GM12878 (cell line): ENCODE measurements at regions not wholly inside any gene's neighbourhood (a gene's known extent, or its start where the extent isn't known, plus 50 kb on each side); places are given as distances from the start of the nearest gene placed in this dataset.

Experiments
- ATAC-seq: fragments of 200-7000 bp; cut with Tn5 transposase; 3 replicates; pipeline ENCODE4 v1.9.1; 2020; ENCODE audit warnings: mild to moderate bottlenecking, moderate library complexity
- BruUV-seq: library from RNA; stranded (reverse); fragments of 400-500 nt; replicated peaks from 2 replicates; lab custom pipeline; 2021; lab: Mats Ljungman, UMichigan
- CTCF ChIA-PET: fragments of 300-600 bp; sonication (Branson Sonifier 250); formaldehyde crosslinking; extraction: SDS; loops from one replicate; lab custom pipeline; 2021; ENCODE audit warnings: inconsistent platforms; lab: Yijun Ruan, JAX
- POLR2A ChIA-PET: fragments of 350-600 bp; formaldehyde crosslinking; extraction: SDS; loops from one replicate; lab custom pipeline; 2021; ENCODE audit warnings: inconsistent platforms; lab: Charles Lee
- RAD21 ChIA-PET: fragments of 300-600 bp; sonication (Branson Sonifier 250); formaldehyde crosslinking; loops from one replicate; lab custom pipeline; 2023; ENCODE audit warnings: antibody characterized with exemption; ENCODE audit not compliant: unreplicated experiment; lab: Charles Lee
- SMC1A ChIA-PET: fragments of 300-600 bp; sonication (Branson Sonifier 250); formaldehyde crosslinking; loops from one replicate; lab custom pipeline; 2023; ENCODE audit not compliant: unreplicated experiment, uncharacterized antibody; lab: Charles Lee
- DNase-seq: peaks from one replicate; pipeline ENCODE4 v3.0.0-alpha.2; 2011; ENCODE audit warnings: low read depth, low spot score
- FAIRE-seq: peaks from 3 replicates; lab custom pipeline; 2011; peaks lifted over from hg19 to GRCh38; lab: Jason Lieb, UNC
- H2AFZ ChIP-seq: 2 replicates; pipeline ENCODE4 v1.6.0; 2011; ENCODE audit warnings: low read depth, low read length, control low read depth; ENCODE audit not compliant: control insufficient read depth
- H3K27ac ChIP-seq: 2 replicates; pipeline ENCODE4 v1.5.1; 2011; ENCODE audit warnings: control low read depth; ENCODE audit not compliant: control insufficient read depth, insufficient read depth
- H3K27me3 ChIP-seq, 2 experiments: replicated peaks in 1 of 2; 2 replicates each; pipeline versions ENCODE4 v1.6.0 to v1.6.1; 2011; ENCODE audit warnings: low read length in 1 of 2; ENCODE audit not compliant: control insufficient read depth in 2 of 2, insufficient read depth in 2 of 2
- H3K36me3 ChIP-seq, 2 experiments: 2 replicates each; pipeline ENCODE4 v1.5.1; 2011; ENCODE audit warnings: low read length in 1 of 2; ENCODE audit not compliant: control insufficient read depth in 2 of 2, insufficient read depth in 2 of 2
- H3K4me1 ChIP-seq: 2 replicates; pipeline ENCODE4 v1.6.1; 2011; ENCODE audit warnings: mild to moderate bottlenecking, low read length, moderate library complexity, mixed read lengths; ENCODE audit not compliant: control insufficient read depth, insufficient read depth
- H3K4me2 ChIP-seq: 2 replicates; pipeline ENCODE4 v1.6.0; 2011; ENCODE audit warnings: control low read depth; ENCODE audit not compliant: control insufficient read depth, insufficient read depth
- H3K4me3 ChIP-seq: fragments of 200-600 bp; sonication (generic); 2 replicates; pipeline ENCODE4 v1.5.1; 2016
- H3K79me2 ChIP-seq: 2 replicates; pipeline ENCODE4 v1.6.0; 2011; ENCODE audit warnings: low read length; ENCODE audit not compliant: control insufficient read depth, insufficient read depth
- H3K9ac ChIP-seq: 2 replicates; pipeline ENCODE4 v1.8.0; 2011; ENCODE audit warnings: low read length, control low read depth, mixed read lengths; ENCODE audit not compliant: control insufficient read depth, insufficient read depth
- H3K9me3 ChIP-seq: replicated peaks from 3 replicates; pipeline ENCODE4 v1.5.1; 2011; ENCODE audit warnings: mild to moderate bottlenecking, low read length; ENCODE audit not compliant: control insufficient read depth, insufficient read depth
- H4K20me1 ChIP-seq: 2 replicates; pipeline ENCODE4 v1.6.0; 2011; ENCODE audit not compliant: control insufficient read depth, insufficient read depth
- BCL11A ChIP-seq: IDR thresholded peaks from 2 replicates; pipeline ENCODE4 v1.6.1; 2011; ENCODE audit warnings: low read depth, low read length
- CBFB ChIP-seq: IDR thresholded peaks from 2 replicates; pipeline ENCODE4 v1.6.1; 2016; ENCODE audit warnings: antibody characterized with exemption, low read depth
- HCFC1 ChIP-seq: fragments of 150-350 bp; IDR thresholded peaks from 2 replicates; pipeline ENCODE4 v1.6.1; 2014; ENCODE audit warnings: low read length
- IRF4 ChIP-seq: IDR thresholded peaks from 2 replicates; pipeline ENCODE4 v1.6.1; 2011; ENCODE audit warnings: low read depth, low read length
- MTA3 ChIP-seq: IDR thresholded peaks from 2 replicates; pipeline ENCODE4 v1.6.1; 2012; ENCODE audit warnings: low read length, inconsistent platforms, borderline replicate concordance
- NFYA ChIP-seq: IDR thresholded peaks from 2 replicates; pipeline ENCODE4 v1.6.1; 2011; ENCODE audit warnings: low read depth, mild to moderate bottlenecking, low read length, improper control_type of control experiment, borderline replicate concordance
- SREBF2 ChIP-seq: IDR thresholded peaks from 2 replicates; pipeline ENCODE4 v1.6.1; 2012; ENCODE audit warnings: mild to moderate bottlenecking, low read length
- TARDBP ChIP-seq: IDR thresholded peaks from 2 replicates; pipeline ENCODE4 v1.6.1; 2016; ENCODE audit warnings: borderline replicate concordance
- TCF7 ChIP-seq: IDR thresholded peaks from 2 replicates; pipeline ENCODE4 v1.6.1; 2014; ENCODE audit warnings: antibody characterized with exemption, borderline replicate concordance
- YY1 ChIP-seq: IDR thresholded peaks from 2 replicates; pipeline ENCODE4 v1.6.1; 2011; ENCODE audit warnings: low read depth, mild to moderate bottlenecking, low read length
- ZZZ3 ChIP-seq: IDR thresholded peaks from 2 replicates; pipeline ENCODE4 v1.6.1; 2011; ENCODE audit warnings: low read depth; ENCODE audit not compliant: control insufficient read depth, insufficient read length
- WGBS: methylation state at CpG from one replicate; pipeline ENCODE4 v1.1.6; 2016; ENCODE audit warnings: low lambda C conversion rate; ENCODE audit not compliant: insufficient replicate concordance, insufficient coverage; ENCODE audit errors: missing lambda C conversion rate; 5-methylcytosine and 5-hydroxymethylcytosine counted together
- in situ Hi-C: fragments of 300-500 bp; cut with MboI; formaldehyde crosslinking; loops from 9 replicates; pipeline ENCODE4 v1.14.3; 2018; ENCODE audit warnings: mixed read lengths
- intact Hi-C: fragments of 100-400 bp; cut with micrococcal nuclease; formaldehyde crosslinking; loops from one replicate; pipeline ENCODE4 v1.14.2; 2022; ENCODE audit not compliant: unreplicated experiment
- TF ChIP-seq, protein P1 (sequence below): fragments of 450-650 bp; IDR thresholded peaks from 2 replicates; pipeline ENCODE4 v1.6.1; 2016; ENCODE audit warnings: mild to moderate bottlenecking, moderate library complexity, borderline replicate concordance
- TF ChIP-seq, protein P2 (sequence below), 3 experiments: IDR thresholded peaks in 2 of 3; conservative IDR thresholded peaks in 1 of 3; 2 replicates each; pipeline ENCODE4 v1.5.1; 2011; ENCODE audit warnings: low read depth in 3 of 3, low read length in 3 of 3, mild to moderate bottlenecking in 3 of 3, control low read depth in 2 of 3, moderate library complexity in 2 of 3, inconsistent platforms in 1 of 3, mixed read lengths in 1 of 3; ENCODE audit not compliant: control insufficient read depth in 2 of 3, insufficient read depth in 1 of 3; ENCODE audit errors: extremely low read depth in 1 of 3

DNA sequence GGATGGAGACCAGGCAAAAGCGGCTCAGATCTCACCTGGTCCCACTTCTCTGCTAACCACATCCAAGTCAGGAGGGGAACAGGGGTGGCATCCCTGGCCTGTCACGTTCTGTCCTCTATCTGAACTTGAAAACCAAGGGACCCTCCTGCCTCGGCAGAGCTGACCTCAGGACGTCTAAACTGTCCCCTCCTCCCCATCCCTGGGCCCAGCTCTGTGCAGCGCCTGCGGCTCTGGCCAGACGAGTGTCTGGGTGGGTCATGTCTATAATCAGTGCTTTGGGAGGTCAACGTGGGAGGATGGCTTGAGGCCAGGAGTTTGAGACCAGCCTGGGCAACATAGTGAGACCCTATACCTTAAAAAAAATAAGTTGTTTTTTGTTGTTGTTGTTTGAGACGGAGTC, 70.0 kb upstream of the ZNF479 start (continued):
- TF ChIP-seq, protein P1, sequence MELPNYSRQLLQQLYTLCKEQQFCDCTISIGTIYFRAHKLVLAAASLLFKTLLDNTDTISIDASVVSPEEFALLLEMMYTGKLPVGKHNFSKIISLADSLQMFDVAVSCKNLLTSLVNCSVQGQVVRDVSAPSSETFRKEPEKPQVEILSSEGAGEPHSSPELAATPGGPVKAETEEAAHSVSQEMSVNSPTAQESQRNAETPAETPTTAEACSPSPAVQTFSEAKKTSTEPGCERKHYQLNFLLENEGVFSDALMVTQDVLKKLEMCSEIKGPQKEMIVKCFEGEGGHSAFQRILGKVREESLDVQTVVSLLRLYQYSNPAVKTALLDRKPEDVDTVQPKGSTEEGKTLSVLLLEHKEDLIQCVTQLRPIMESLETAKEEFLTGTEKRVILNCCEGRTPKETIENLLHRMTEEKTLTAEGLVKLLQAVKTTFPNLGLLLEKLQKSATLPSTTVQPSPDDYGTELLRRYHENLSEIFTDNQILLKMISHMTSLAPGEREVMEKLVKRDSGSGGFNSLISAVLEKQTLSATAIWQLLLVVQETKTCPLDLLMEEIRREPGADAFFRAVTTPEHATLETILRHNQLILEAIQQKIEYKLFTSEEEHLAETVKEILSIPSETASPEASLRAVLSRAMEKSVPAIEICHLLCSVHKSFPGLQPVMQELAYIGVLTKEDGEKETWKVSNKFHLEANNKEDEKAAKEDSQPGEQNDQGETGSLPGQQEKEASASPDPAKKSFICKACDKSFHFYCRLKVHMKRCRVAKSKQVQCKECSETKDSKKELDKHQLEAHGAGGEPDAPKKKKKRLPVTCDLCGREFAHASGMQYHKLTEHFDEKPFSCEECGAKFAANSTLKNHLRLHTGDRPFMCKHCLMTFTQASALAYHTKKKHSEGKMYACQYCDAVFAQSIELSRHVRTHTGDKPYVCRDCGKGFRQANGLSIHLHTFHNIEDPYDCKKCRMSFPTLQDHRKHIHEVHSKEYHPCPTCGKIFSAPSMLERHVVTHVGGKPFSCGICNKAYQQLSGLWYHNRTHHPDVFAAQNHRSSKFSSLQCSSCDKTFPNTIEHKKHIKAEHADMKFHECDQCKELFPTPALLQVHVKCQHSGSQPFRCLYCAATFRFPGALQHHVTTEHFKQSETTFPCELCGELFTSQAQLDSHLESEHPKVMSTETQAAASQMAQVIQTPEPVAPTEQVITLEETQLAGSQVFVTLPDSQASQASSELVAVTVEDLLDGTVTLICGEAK, result no peak
- TF ChIP-seq, protein P2, sequence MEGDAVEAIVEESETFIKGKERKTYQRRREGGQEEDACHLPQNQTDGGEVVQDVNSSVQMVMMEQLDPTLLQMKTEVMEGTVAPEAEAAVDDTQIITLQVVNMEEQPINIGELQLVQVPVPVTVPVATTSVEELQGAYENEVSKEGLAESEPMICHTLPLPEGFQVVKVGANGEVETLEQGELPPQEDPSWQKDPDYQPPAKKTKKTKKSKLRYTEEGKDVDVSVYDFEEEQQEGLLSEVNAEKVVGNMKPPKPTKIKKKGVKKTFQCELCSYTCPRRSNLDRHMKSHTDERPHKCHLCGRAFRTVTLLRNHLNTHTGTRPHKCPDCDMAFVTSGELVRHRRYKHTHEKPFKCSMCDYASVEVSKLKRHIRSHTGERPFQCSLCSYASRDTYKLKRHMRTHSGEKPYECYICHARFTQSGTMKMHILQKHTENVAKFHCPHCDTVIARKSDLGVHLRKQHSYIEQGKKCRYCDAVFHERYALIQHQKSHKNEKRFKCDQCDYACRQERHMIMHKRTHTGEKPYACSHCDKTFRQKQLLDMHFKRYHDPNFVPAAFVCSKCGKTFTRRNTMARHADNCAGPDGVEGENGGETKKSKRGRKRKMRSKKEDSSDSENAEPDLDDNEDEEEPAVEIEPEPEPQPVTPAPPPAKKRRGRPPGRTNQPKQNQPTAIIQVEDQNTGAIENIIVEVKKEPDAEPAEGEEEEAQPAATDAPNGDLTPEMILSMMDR (IDR thresholded peaks at IDR 0.05 in 2 of 3, conservative IDR thresholded peaks at IDR 0.05 in 1 of 3; ENCODE audit: control insufficient read depth in 2 of 3, extremely low read depth in 1 of 3, insufficient read depth in 1 of 3, low read depth in 3 of 3, low read length in 3 of 3), result no peak
- TF ChIP-seq BCL11A (no peak), CBFB (no peak), SREBF2 (no peak), MTA3 (no peak)

DNA sequence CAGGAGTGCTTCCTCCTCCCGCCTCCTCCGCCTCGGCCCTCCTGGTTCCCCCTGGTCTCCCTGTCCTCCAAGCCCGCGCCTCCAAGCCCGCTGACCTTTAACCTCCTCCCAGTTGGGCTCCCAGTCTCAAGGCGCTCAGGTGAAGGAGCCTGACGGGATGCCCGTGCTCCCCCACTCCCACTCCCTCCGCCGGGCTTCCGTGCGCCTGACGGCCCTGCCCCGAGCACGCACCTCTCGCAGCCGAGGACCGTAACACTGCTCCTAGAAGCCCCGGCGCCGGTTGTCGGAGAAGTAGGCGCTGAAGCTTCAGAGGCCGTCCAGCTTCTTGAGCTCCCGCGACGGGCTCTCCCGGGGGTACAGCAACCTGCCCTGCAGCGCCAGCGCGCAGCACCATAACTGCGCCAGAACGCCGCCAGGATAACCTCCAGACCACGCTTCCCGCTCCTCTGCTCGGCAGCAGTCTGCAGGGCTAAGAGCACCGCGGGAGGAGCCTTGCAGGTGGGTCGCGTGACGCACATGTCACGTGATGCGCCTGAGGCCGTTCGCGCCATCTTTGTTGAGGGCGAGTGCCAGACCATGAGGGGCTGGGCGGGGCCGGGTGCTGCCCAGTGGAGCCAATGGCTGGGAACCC, 71.0 kb upstream of the ZNF479 start:
- Histone ChIP-seq H2AFZ (no peak overlapping the region), H3K36me3 (no peaks in the 10 kb centered on the region), H3K9me3 (no peaks in the 10 kb centered on the region; the same call in 2 of the 3 replicates), H3K27ac (no peak overlapping the region), H3K4me3 (no peak overlapping the region), H3K4me2 (no peak overlapping the region), H3K9ac (no peak overlapping the region), H4K20me1 (no peaks in the 10 kb centered on the region), H3K4me1 (no peaks in the 10 kb centered on the region), H3K79me2 (no peaks in the 10 kb centered on the region), H3K27me3 (no peaks in the 10 kb centered on the region)
- RAD21 ChIA-PET, result no interaction called here
- intact Hi-C loops (no loop called here), in situ Hi-C loops (no loop called here)
- 0 out of 2 replicates have a peak, but pooled peaks have one; percentile 35 for TF ChIP-seq YY1
- no peak for TF ChIP-seq NFYA
- no peak for TF ChIP-seq IRF4
- no peak for TF ChIP-seq HCFC1
- no peak for TF ChIP-seq ZZZ3
- no peak for TF ChIP-seq TCF7
- no peak for TF ChIP-seq TARDBP
- POLR2A ChIA-PET, result no interaction called here
- CTCF ChIA-PET, result no interaction called here
- FAIRE-seq (no peak), ATAC-seq (no peak), DNase-seq (no peak)
- SMC1A ChIA-PET, result no interaction called here
- WGBS, result 67% methylated on average over 38 of the region's 51 CpGs
- no TSS peak for BruUV-seq
